Stimulated activated CD8-positive, alpha-beta memory T cell treated with anti-CD3 and anti-CD28 coated beads, Interleukin-4, amount 100 ng/mL, for 1 hour (primary cell): ENCODE measurements at regions not wholly inside any gene's neighbourhood (a gene's known extent, or its start where the extent isn't known, plus 50 kb on each side); places are given as distances from the start of the nearest gene placed in this dataset.

Experiments
- DNase-seq, 2 donors: peaks; one replicate each; pipeline ENCODE4 v3.0.0-alpha.2; 2020; ENCODE audit warnings: low read depth in 2 of 2, low spot score in 1 of 2

GRCh38 chr14:49396801-49397200 lies 189.4 kb downstream of the RPS29 start:
- DNase-seq: no peak

- DNase-seq: no peak
Measured at GRCh38 chr14:49381778-49382177, 204.4 kb downstream of the RPS29 start.

GRCh38 chr14:49367696-49368095 lies 218.5 kb downstream of the RPS29 start:
- no peak for DNase-seq

- DNase-seq: no peak
Measured at GRCh38 chr14:49366416-49366815, 219.8 kb downstream of the RPS29 start.

GRCh38 chr14:49364752-49365117 lies 221.4 kb downstream of the RPS29 start:
- DNase-seq: no peak

- DNase-seq: no peak
Measured at GRCh38 chr14:49363821-49364751, 222.1 kb downstream of the RPS29 start.

GRCh38 chr14:49362916-49363315 lies 223.3 kb downstream of the RPS29 start:
- no peak for DNase-seq

GRCh38 chr14:49339130-49339529 lies 247.1 kb downstream of the RPS29 start:
- DNase-seq: no peak

GRCh38 chr14:49319810-49320209 lies 266.4 kb downstream of the RPS29 start:
- DNase-seq: no peak

GRCh38 chr14:49315570-49315969 lies 270.6 kb downstream of the RPS29 start:
- no peak for DNase-seq

GRCh38 chr14:49314737-49315136 lies 271.4 kb downstream of the RPS29 start:
- DNase-seq: no peak

- DNase-seq: no peak
Measured at GRCh38 chr14:49313108-49313507, 273.1 kb downstream of the RPS29 start.

- no peak for DNase-seq
Measured at GRCh38 chr14:49310298-49310697, 275.9 kb downstream of the RPS29 start.

GRCh38 chr14:49306152-49306751 lies 279.9 kb downstream of the RPS29 start:
- DNase-seq: no peak

- no peak for DNase-seq
Measured at GRCh38 chr14:49303946-49304516, 282.1 kb downstream of the RPS29 start.

- DNase-seq: no peak
Measured at GRCh38 chr14:49297102-49297501, 289.1 kb downstream of the RPS29 start.

GRCh38 chr14:49294621-49295148 lies 291.5 kb downstream of the RPS29 start:
- no peak for DNase-seq

GRCh38 chr14:49287004-49287403 lies 299.2 kb downstream of the RPS29 start:
- DNase-seq: no peak

GRCh38 chr14:49286257-49286983 lies 299.8 kb downstream of the RPS29 start:
- no peak for DNase-seq

GRCh38 chr14:49280566-49280965 lies 305.6 kb downstream of the RPS29 start:
- no peak for DNase-seq

GRCh38 chr14:49250517-49250916 lies 335.7 kb downstream of the RPS29 start:
- no peak for DNase-seq
